B cell (primary cell): ENCODE measurements at regions not wholly inside any gene's neighbourhood (a gene's known extent, or its start where the extent isn't known, plus 50 kb on each side); places are given as distances from the start of the nearest gene placed in this dataset.

Experiments
- ATAC-seq: fragments of 200-7000 bp; cut with Tn5 transposase; one replicate; pipeline ENCODE4 v1.10.0; 2021; ENCODE audit warnings: low read depth, mild to moderate bottlenecking, moderate number of reproducible peaks, moderate library complexity
- CTCF ChIA-PET: fragments of 350-600 bp; sonication (Branson Sonifier 250); formaldehyde crosslinking; loops from one replicate; lab custom pipeline; 2021; ENCODE audit warnings: antibody characterized with exemption, inconsistent platforms; lab: Charles Lee
- POLR2A ChIA-PET: fragments of 350-600 bp; sonication (Branson Sonifier 250); formaldehyde crosslinking; loops from one replicate; lab custom pipeline; 2021; ENCODE audit warnings: antibody characterized with exemption; lab: Charles Lee
- DNase-seq: peaks from one replicate; pipeline ENCODE4 v3.0.0; 2013
- H2AFZ ChIP-seq: 2 replicates; pipeline ENCODE4 v1.6.1; 2012; ENCODE audit warnings: mild to moderate bottlenecking, low read depth, low read length; ENCODE audit not compliant: insufficient read depth, poor library complexity, severe bottlenecking
- H3K27ac ChIP-seq, 2 donors: 1 replicate in 1 of 2; 2 replicates in 1 of 2; pipeline ENCODE4 v1.5.1; 2012 to 2013; ENCODE audit warnings: low read length in 2 of 2, mild to moderate bottlenecking in 2 of 2, moderate library complexity in 1 of 2
- H3K27me3 ChIP-seq, 4 experiments: fragments of 200-600 bp in 1 of 4; sonication (generic) in 1 of 4; replicated peaks in 1 of 4; 1 replicate in 2 of 4; 2 replicates in 2 of 4; pipeline versions ENCODE4 v1.6.1 to v1.7.0; 2013 to 2016; ENCODE audit warnings: low read length in 3 of 4, mild to moderate bottlenecking in 2 of 4, mixed read lengths in 1 of 4, moderate library complexity in 1 of 4; ENCODE audit not compliant: insufficient read depth in 4 of 4, control insufficient read depth in 3 of 4; ENCODE audit errors: control extremely low read depth in 1 of 4
- H3K36me3 ChIP-seq, 2 experiments: replicated peaks in 1 of 2; 1 replicate in 1 of 2; 2 replicates in 1 of 2; pipeline versions ENCODE4 v1.6.1 to v1.7.1; 2013; ENCODE audit warnings: low read length in 1 of 2; ENCODE audit not compliant: insufficient read depth in 2 of 2, control insufficient read depth in 1 of 2; ENCODE audit errors: control extremely low read depth in 1 of 2, extremely low read depth in 1 of 2
- H3K4me1 ChIP-seq, 2 donors: fragments of 200-600 bp in 1 of 2; sonication (generic) in 1 of 2; 1 replicate in 1 of 2; 2 replicates in 1 of 2; pipeline versions ENCODE4 v1.5.1 to v1.6.1; 2013 to 2017; ENCODE audit warnings: low read length in 2 of 2; ENCODE audit not compliant: control insufficient read depth in 2 of 2, insufficient read depth in 2 of 2
- H3K4me2 ChIP-seq: replicated peaks from 2 replicates; pipeline ENCODE3; 2012; ENCODE audit warnings: mild to moderate bottlenecking, low read depth, low read length; ENCODE audit not compliant: poor library complexity, severe bottlenecking
- H3K4me3 ChIP-seq, 5 experiments: fragments of 200-600 bp in 1 of 5; sonication (generic) in 1 of 5; 1 replicate in 3 of 5; 2 replicates in 2 of 5; pipeline versions ENCODE4 v1.5.1 to v1.7.0; 2011 to 2016; ENCODE audit warnings: low read length in 4 of 5, mild to moderate bottlenecking in 4 of 5, low read depth in 2 of 5, control low read depth in 1 of 5, moderate library complexity in 1 of 5; ENCODE audit not compliant: insufficient read depth in 1 of 5; ENCODE audit errors: control extremely low read depth in 1 of 5, extremely low read depth in 1 of 5
- H3K79me2 ChIP-seq: fragments of 200-600 bp; sonication (generic); one replicate; pipeline ENCODE4 v1.6.0; 2016; ENCODE audit warnings: low read length; ENCODE audit not compliant: control insufficient read depth, insufficient read depth
- H3K9ac ChIP-seq: fragments of 200-600 bp; sonication (generic); 2 replicates; pipeline ENCODE4 v1.6.1; 2017; ENCODE audit warnings: mild to moderate bottlenecking, low read length, moderate library complexity
- H3K9me3 ChIP-seq, 3 donors: one replicate each; pipeline versions ENCODE4 v1.6.1 to v1.7.1; 2013; ENCODE audit warnings: low read length in 2 of 3; ENCODE audit not compliant: control insufficient read depth in 2 of 3, insufficient read depth in 1 of 3; ENCODE audit errors: control extremely low read depth in 1 of 3
- H4K20me1 ChIP-seq: 2 replicates; pipeline ENCODE4 v1.6.0; 2012; ENCODE audit warnings: mild to moderate bottlenecking, low read length; ENCODE audit not compliant: insufficient read depth, control insufficient read depth, poor library complexity, severe bottlenecking
- H3K27ac Mint-ChIP-seq: one replicate; pipeline ENCODE4 v1.8.0; 2021; ENCODE audit warnings: mixed read lengths
- H3K27me3 Mint-ChIP-seq: one replicate; pipeline ENCODE4 v1.8.0; 2021; ENCODE audit warnings: mixed read lengths
- H3K4me1 Mint-ChIP-seq: one replicate; pipeline ENCODE4 v1.8.0; 2021; ENCODE audit warnings: mixed read lengths
- H3K4me3 Mint-ChIP-seq: one replicate; pipeline ENCODE4 v1.8.0; 2021; ENCODE audit warnings: mixed read lengths
- H3K9me3 Mint-ChIP-seq: one replicate; pipeline ENCODE4 v1.8.0; 2022; ENCODE audit warnings: mixed read lengths; ENCODE audit not compliant: insufficient read depth
- EZH2 ChIP-seq: IDR thresholded peaks from 2 replicates; pipeline ENCODE4 v1.6.1; 2012; ENCODE audit warnings: borderline replicate concordance, low read depth, mild to moderate bottlenecking, moderate library complexity, low read length; ENCODE audit not compliant: insufficient read depth, poor library complexity, severe bottlenecking
- WGBS: methylation state at CpG from one replicate; pipeline ENCODE4 v1.1.5; 2013; ENCODE audit warnings: missing lambda C conversion rate; ENCODE audit not compliant: insufficient coverage; 5-methylcytosine and 5-hydroxymethylcytosine counted together
- intact Hi-C: fragments of 100-400 bp; cut with micrococcal nuclease; formaldehyde crosslinking; loops from one replicate; pipeline ENCODE4 v1.10.0; 2022
- TF ChIP-seq, protein P1 (sequence below): fragments of 200-600 bp; IDR thresholded peaks from one replicate; pipeline ENCODE4 v1.8.0; 2022; ENCODE audit warnings: antibody characterized with exemption, mild to moderate bottlenecking

DNA sequence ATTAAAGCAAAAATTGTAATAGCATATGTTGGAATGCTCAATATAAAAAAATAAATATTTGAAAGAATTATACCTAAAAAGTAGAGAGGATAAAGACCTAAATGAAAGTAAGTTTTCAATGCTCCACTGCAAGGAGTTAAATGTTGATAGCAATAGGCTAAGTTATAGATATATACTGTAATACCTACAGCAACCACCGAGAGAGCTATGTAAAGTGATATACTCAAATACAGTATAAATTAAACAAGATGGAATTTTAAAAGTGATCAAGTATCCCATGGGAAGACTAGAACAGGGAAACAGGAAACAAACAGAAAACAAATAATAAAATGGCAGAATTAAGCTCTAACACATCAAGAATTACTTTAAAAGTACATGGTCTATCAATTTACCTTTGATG is 73.9 kb downstream of the CASP3 start:
- Mint-ChIP-seq H3K27me3 (peaks cover 4% of the 10 kb centered on the region), H3K27ac (no peak overlapping the region), H3K4me3 (no peak overlapping the region), H3K9me3 (peaks cover 3% of the 10 kb centered on the region), H3K4me1 (no peaks in the 10 kb centered on the region)
- TF ChIP-seq EZH2: no peak
- no peak for ATAC-seq
- WGBS: no CpG with 5 or more reads among the region's 1 CpG
- H4K20me1 ChIP-seq: no peaks in the 10 kb centered on the region
- H3K36me3 ChIP-seq: no peaks in the 10 kb centered on the region
- intact Hi-C loops: no loop called here
- ChIA-PET POLR2A (no interaction called here), CTCF (no interaction called here)
- H2AFZ ChIP-seq: no peak overlapping the region
- no peak overlapping the region for H3K27ac ChIP-seq
- H3K4me1 ChIP-seq: no peaks in the 10 kb centered on the region
- no peaks in the 10 kb centered on the region for H3K79me2 ChIP-seq
- H3K4me2 ChIP-seq: no peak overlapping the region
- DNase-seq: no peak
- H3K4me3 ChIP-seq: no peak overlapping the region
- no peak overlapping the region for H3K9ac ChIP-seq
- no peaks in the 10 kb centered on the region for H3K27me3 ChIP-seq
- peaks cover 0 to 3% (median 0%) of the 10 kb centered on the region in 3 donors for H3K9me3 ChIP-seq

DNA sequence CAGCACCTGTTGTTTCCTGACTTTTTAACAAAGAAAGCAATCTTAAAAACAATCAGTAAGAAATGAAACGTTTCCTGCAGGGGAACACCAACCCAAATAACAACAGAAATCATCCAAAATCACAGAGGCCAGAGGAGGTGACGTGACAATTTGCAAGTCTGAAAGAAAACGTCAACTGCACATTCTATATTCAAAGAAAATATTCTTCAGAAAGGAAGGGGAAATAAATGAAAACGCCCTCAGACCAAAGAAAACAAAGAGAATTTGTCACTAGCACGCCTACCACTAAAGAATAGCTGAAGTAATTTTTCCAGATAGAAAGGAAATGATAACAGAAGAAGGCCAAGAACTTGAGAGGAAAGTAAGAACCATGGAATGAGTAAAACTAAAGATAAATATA is 74.4 kb downstream of the CASP3 start:
- ChIA-PET CTCF (no interaction called here), POLR2A (no interaction called here)

More for the DNA sequence above, 74.4 kb downstream of the CASP3 start:
- H3K4me1 ChIP-seq: no peaks in the 10 kb centered on the region
- no peak overlapping the region for H2AFZ ChIP-seq
- Mint-ChIP-seq H3K4me3 (no peak overlapping the region), H3K27me3 (peaks cover 4% of the 10 kb centered on the region), H3K4me1 (no peaks in the 10 kb centered on the region), H3K27ac (no peak overlapping the region), H3K9me3 (peaks cover 3% of the 10 kb centered on the region)
- 60% methylated on average over 1 of the region's 5 CpGs for WGBS
- no peaks in the 10 kb centered on the region for H3K79me2 ChIP-seq
- DNase-seq (no peak), ATAC-seq (no peak)
- H3K4me2 ChIP-seq: no peak overlapping the region
- TF ChIP-seq EZH2: no peak
- TF ChIP-seq, protein P1, sequence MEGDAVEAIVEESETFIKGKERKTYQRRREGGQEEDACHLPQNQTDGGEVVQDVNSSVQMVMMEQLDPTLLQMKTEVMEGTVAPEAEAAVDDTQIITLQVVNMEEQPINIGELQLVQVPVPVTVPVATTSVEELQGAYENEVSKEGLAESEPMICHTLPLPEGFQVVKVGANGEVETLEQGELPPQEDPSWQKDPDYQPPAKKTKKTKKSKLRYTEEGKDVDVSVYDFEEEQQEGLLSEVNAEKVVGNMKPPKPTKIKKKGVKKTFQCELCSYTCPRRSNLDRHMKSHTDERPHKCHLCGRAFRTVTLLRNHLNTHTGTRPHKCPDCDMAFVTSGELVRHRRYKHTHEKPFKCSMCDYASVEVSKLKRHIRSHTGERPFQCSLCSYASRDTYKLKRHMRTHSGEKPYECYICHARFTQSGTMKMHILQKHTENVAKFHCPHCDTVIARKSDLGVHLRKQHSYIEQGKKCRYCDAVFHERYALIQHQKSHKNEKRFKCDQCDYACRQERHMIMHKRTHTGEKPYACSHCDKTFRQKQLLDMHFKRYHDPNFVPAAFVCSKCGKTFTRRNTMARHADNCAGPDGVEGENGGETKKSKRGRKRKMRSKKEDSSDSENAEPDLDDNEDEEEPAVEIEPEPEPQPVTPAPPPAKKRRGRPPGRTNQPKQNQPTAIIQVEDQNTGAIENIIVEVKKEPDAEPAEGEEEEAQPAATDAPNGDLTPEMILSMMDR: no peak
- no peaks in the 10 kb centered on the region for H3K9me3 ChIP-seq
- no peak overlapping the region for H3K4me3 ChIP-seq
- intact Hi-C loops: no loop called here
- H3K27me3 ChIP-seq: no peaks in the 10 kb centered on the region
- no peaks in the 10 kb centered on the region for H4K20me1 ChIP-seq
- H3K9ac ChIP-seq: no peak overlapping the region
- no peak overlapping the region for H3K27ac ChIP-seq
- no peaks in the 10 kb centered on the region for H3K36me3 ChIP-seq
